HUES6 (cell line): ENCODE measurements at regions not wholly inside any gene's neighbourhood (a gene's known extent, or its start where the extent isn't known, plus 50 kb on each side); places are given as distances from the start of the nearest gene placed in this dataset.

Source experiments
- H3K27ac ChIP-seq: 2 replicates; pipeline ENCODE4 v1.7.0; 2013; ENCODE audit warnings: low read depth, mild to moderate bottlenecking, low read length, inconsistent platforms
- H3K27me3 ChIP-seq: 2 replicates; pipeline ENCODE4 v1.6.1; 2013; ENCODE audit warnings: low read length; ENCODE audit not compliant: control insufficient read depth, insufficient read depth
- H3K36me3 ChIP-seq: 2 replicates; pipeline ENCODE4 v1.6.1; 2013; ENCODE audit warnings: low read length; ENCODE audit not compliant: control insufficient read depth, insufficient read depth
- H3K4me1 ChIP-seq: 2 replicates; pipeline ENCODE4 v1.6.1; 2013; ENCODE audit warnings: low read length; ENCODE audit not compliant: control insufficient read depth, insufficient read depth
- H3K4me3 ChIP-seq: 2 replicates; pipeline ENCODE4 v1.5.1; 2013; ENCODE audit warnings: low read depth, low read length
- H3K9ac ChIP-seq: one replicate; pipeline ENCODE4 v1.6.1; 2013; ENCODE audit warnings: mild to moderate bottlenecking, low read length
- H3K9me3 ChIP-seq: 2 replicates; pipeline ENCODE4 v1.6.1; 2013; ENCODE audit warnings: low read depth, low read length; ENCODE audit not compliant: control insufficient read depth, insufficient read depth

DNA sequence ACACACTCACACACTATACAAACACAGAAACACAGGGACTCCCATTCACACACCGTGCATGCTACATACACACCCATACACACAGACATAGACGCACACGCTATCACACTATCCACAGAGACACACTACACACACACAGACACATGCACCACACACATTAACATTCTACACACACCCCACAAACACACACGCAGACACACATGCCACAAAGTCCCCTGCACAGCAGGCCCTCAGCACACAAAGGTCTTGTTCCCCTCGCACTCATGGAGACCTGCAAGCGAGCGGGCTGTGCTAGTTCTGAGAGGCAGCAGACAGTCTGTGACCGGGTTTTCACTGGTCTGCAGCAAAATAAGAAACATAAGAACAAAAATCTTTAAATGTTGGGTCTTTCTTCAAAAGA, 429.6 kb upstream of the SALL3 start:
- Histone ChIP-seq H3K27ac (no peak overlapping the region), H3K4me3 (no peak overlapping the region), H3K36me3 (no peaks in the 10 kb centered on the region), H3K4me1 (no peaks in the 10 kb centered on the region), H3K27me3 (no peaks in the 10 kb centered on the region), H3K9me3 (peaks cover 16% of the 10 kb centered on the region), H3K9ac (no peak overlapping the region)

- no peaks in the 10 kb centered on the region for H3K4me1 ChIP-seq
- H3K4me3 ChIP-seq: no peak overlapping the region
- no peak overlapping the region for H3K27ac ChIP-seq
- H3K27me3 ChIP-seq: no peaks in the 10 kb centered on the region
- H3K9ac ChIP-seq: no peak overlapping the region
- no peaks in the 10 kb centered on the region for H3K36me3 ChIP-seq
- peaks cover 15% of the 10 kb centered on the region for H3K9me3 ChIP-seq
Measured at GRCh38 chr18:78554944-78555608, 424.5 kb upstream of the SALL3 start.

DNA sequence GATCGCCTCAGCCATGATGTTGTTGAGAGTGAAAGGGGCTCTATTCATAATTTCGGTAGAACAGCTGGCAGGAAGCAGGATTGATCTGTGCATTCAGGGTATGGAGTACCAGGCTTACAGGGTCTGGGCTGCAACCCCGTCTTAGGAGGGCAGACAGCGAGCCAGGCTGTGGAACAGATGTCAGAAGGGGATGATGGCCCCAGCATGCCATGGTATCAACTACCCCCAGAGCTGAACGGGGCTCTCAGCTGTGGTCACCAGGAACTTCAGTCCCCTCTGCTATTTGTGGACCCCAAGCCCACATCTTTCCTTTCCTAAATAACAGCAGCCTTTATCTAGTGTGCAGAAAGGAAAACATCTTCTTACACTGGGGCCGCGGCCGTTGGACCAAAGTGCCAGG, 422.2 kb upstream of the SALL3 start:
- Histone ChIP-seq H3K9ac (no peak overlapping the region), H3K9me3 (peaks cover 15% of the 10 kb centered on the region), H3K27me3 (no peaks in the 10 kb centered on the region), H3K27ac (no peak overlapping the region), H3K36me3 (no peaks in the 10 kb centered on the region), H3K4me1 (no peaks in the 10 kb centered on the region), H3K4me3 (no peak overlapping the region)

DNA sequence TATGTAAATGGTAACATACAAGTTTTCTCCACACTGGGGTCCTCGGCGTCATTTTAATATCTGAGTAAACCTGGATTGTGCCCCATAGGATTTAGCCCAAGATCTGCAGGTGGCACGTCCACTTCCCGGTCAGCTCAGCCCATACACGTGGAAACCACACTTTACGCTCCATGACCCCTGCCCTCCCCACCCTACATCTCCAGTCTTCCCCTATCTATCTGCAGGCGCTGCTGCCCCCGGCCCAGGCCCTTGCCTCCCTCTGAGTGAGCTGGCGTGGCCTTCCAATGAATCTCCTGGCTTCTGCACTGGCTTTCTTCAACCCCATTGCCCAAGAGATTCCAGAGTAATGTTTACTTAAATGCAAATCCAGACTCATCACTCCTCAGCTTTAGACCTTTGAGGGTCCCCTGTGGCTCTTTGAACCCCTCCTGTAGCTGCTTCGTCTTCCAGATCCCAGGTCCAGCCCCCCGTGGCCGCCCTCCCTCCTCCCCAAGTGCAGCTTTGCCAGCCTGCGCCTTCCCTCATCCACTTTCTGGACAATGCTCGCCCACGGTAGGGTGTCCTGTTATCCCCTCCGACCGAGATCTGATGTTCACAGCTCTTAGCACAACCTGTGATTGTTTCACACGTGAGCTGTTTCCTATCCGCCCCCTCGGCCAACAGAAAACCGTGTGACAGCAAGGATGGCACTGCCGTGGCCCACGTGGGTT, 421.4 kb upstream of the SALL3 start:
- peaks cover 15% of the 10 kb centered on the region for H3K9me3 ChIP-seq
- no peak overlapping the region for H3K9ac ChIP-seq
- H3K36me3 ChIP-seq: no peaks in the 10 kb centered on the region
- no peaks in the 10 kb centered on the region for H3K27me3 ChIP-seq
- no peak overlapping the region for H3K27ac ChIP-seq
- no peaks in the 10 kb centered on the region for H3K4me1 ChIP-seq
- H3K4me3 ChIP-seq: no peak overlapping the region

DNA sequence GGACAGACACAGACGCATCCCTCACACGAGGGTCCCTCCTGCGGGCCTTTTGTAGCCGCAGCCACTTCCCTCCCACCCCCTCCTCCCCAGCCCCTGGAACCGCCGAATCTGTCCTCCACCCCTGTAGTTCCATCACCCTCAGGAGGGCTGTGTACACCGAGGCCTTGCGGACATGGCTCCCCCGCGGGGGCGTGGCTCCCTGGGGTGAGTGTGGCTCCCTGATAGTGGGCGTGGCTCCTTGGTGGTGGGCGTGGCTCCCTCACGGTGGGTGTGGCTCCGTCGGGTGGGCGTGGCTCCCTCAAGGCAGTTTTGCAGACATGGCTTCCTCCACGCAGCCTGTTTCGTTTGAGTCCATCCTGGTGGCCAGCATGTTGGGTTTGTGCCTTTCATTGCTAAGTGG, 420.7 kb upstream of the SALL3 start:
- H3K36me3 ChIP-seq: no peaks in the 10 kb centered on the region
- H3K27ac ChIP-seq: no peak overlapping the region
- no peak overlapping the region for H3K4me3 ChIP-seq
- no peaks in the 10 kb centered on the region for H3K4me1 ChIP-seq
- no peaks in the 10 kb centered on the region for H3K27me3 ChIP-seq
- no peak overlapping the region for H3K9ac ChIP-seq
- peaks cover 12% of the 10 kb centered on the region for H3K9me3 ChIP-seq

GRCh38 chr18:78559584-78559983, 420.0 kb upstream of the SALL3 start:
- Histone ChIP-seq H3K4me3 (no peak overlapping the region), H3K9ac (no peak overlapping the region), H3K27me3 (no peaks in the 10 kb centered on the region), H3K9me3 (peaks cover 10% of the 10 kb centered on the region), H3K36me3 (no peaks in the 10 kb centered on the region), H3K27ac (no peak overlapping the region), H3K4me1 (peaks cover 5% of the 10 kb centered on the region; the same call in 1 of the 2 replicates)

DNA sequence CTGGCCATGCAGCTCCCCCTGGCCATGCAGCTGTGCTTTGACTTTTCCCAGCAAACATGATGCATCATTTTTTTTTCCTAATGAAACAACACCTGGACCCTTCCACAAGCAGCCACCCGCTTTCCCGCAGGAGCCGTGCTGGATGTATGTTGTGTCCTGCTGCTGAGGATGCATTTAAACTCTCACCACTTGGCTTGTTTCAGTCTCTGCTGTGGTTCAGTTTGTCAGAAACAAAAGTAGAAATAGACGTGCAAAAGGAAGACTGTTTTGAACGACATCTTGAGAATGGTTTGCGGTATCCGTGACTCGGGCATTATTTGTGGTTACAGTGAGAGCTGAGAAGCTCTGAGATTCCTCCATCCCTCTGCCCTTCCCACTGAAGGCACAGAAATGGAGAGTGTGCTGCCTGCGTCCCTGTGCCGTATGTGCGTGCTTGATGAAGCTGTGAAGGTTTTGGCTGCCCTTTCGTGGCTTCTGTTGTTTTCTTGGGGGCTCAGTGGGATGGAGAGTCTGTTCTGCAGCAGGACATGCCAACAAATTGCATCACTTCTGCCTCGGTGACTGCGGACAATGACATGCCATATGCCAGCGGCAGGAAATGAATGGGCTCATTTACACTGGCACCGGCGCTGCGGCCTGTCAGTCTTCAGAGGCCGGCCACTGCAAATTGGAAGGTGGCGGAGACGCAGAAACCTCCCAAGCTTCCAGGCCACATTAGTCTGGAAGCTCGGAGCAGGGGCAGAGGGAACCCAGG, 417.7 kb upstream of the SALL3 start:
- Histone ChIP-seq H3K9me3 (peaks cover 3% of the 10 kb centered on the region; the same call in 1 of the 2 replicates), H3K27ac (no peak overlapping the region), H3K4me1 (peaks cover 5% of the 10 kb centered on the region; the same call in 1 of the 2 replicates), H3K36me3 (no peaks in the 10 kb centered on the region), H3K9ac (no peak overlapping the region), H3K27me3 (no peaks in the 10 kb centered on the region), H3K4me3 (no peak overlapping the region)

- Histone ChIP-seq H3K4me3 (no peak overlapping the region), H3K27ac (no peak overlapping the region), H3K9me3 (peaks cover 3% of the 10 kb centered on the region; the same call in 1 of the 2 replicates), H3K4me1 (peaks cover 5% of the 10 kb centered on the region; the same call in 1 of the 2 replicates), H3K36me3 (no peaks in the 10 kb centered on the region), H3K27me3 (no peaks in the 10 kb centered on the region), H3K9ac (no peak overlapping the region)
Measured at GRCh38 chr18:78562531-78562961, 417.1 kb upstream of the SALL3 start.

GRCh38 chr18:78563110-78563509, 416.5 kb upstream of the SALL3 start:
- H3K4me3 ChIP-seq: no peak overlapping the region
- H3K36me3 ChIP-seq: no peaks in the 10 kb centered on the region
- H3K4me1 ChIP-seq: peaks cover 5% of the 10 kb centered on the region; the same call in 1 of the 2 replicates
- no peaks in the 10 kb centered on the region for H3K27me3 ChIP-seq
- H3K27ac ChIP-seq: no peak overlapping the region
- H3K9me3 ChIP-seq: peaks cover 3% of the 10 kb centered on the region; the same call in 1 of the 2 replicates
- H3K9ac ChIP-seq: no peak overlapping the region

DNA sequence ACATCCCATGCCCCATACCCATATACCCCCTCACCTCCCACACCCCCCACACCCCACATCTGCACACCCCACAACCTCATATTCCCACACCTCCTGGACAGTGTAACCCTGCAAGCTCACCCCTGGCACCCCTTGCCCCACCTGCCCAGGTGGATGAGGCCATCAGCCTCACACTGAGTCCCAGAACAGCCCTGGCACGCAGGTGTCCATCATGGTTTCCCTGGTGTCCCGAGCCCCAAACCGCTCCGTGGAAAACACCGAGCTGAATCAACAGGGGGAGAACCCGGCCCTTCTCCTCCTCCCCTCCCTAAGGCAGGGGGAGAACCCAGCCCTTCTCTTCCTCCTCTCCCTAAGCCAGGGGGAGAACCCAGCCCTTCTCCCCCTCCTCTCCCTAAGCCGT, 415.6 kb upstream of the SALL3 start:
- Histone ChIP-seq H3K9ac (no peak overlapping the region), H3K27me3 (no peaks in the 10 kb centered on the region), H3K36me3 (no peaks in the 10 kb centered on the region), H3K9me3 (peaks cover 7% of the 10 kb centered on the region), H3K4me1 (peaks cover 5% of the 10 kb centered on the region; the same call in 1 of the 2 replicates), H3K27ac (no peak overlapping the region), H3K4me3 (no peak overlapping the region)

DNA sequence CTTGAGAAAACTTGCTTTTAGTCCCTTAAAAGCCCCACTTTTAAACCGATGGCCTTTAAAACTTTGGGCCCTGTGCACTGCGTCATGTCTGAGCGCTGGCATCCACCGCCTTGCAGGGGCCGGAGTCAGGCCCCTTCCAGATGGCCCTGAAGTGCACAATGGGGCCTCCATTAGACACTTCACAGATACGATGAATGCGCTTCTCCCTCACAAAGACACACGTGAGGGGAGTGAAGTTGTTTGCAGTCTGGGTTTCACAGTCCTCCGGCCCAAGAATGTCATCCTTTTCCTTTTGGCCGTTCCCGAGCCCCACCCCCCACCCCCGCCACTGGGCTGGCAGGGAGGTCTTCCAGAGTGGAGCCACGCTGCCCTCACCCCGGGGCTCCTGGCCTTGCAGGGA, 415.1 kb upstream of the SALL3 start:
- Histone ChIP-seq H3K27me3 (no peaks in the 10 kb centered on the region), H3K36me3 (no peaks in the 10 kb centered on the region), H3K4me3 (no peak overlapping the region), H3K9ac (no peak overlapping the region), H3K9me3 (peaks cover 7% of the 10 kb centered on the region), H3K27ac (no peak overlapping the region), H3K4me1 (peaks cover 5% of the 10 kb centered on the region; the same call in 1 of the 2 replicates)
